Esophagus muscularis mucosa (tissue), 4 donors: ENCODE measurements at regions not wholly inside any gene's neighbourhood (a gene's known extent, or its start where the extent isn't known, plus 50 kb on each side); places are given as distances from the start of the nearest gene placed in this dataset.

Experiments used
- DNase-seq: peaks from one replicate; pipeline ENCODE4 v3.0.0-alpha.2; 2017; ENCODE audit errors: extremely low spot score
- H3K27ac ChIP-seq, 4 donors: fragments of 200-600 bp; sonication (generic); replicated peaks in 1 of 4; 1 replicate in 3 of 4; 2 replicates in 1 of 4; pipeline ENCODE4 v1.5.1; 2016 to 2019; ENCODE audit warnings: mild to moderate bottlenecking in 1 of 4
- H3K27me3 ChIP-seq, 4 donors: fragments of 200-600 bp; sonication (generic); one replicate each; pipeline versions ENCODE4 v1.5.1 to v1.6.0; 2016 to 2019
- H3K36me3 ChIP-seq, 4 donors: fragments of 200-600 bp; sonication (generic); one replicate each; pipeline ENCODE4 v1.5.1; 2016 to 2019
- H3K4me1 ChIP-seq, 4 donors: fragments of 200-600 bp; sonication (generic); one replicate each; pipeline ENCODE4 v1.5.1; 2016 to 2019
- H3K4me3 ChIP-seq, 4 donors: fragments of 200-600 bp; sonication (generic); 1 replicate in 2 of 4; 2 replicates in 2 of 4; pipeline ENCODE4 v1.5.1; 2016 to 2019; ENCODE audit warnings: mild to moderate bottlenecking in 4 of 4, moderate library complexity in 1 of 4
- H3K9me3 ChIP-seq, 4 donors: fragments of 200-600 bp; sonication (generic); 1 replicate in 3 of 4; 2 replicates in 1 of 4; pipeline ENCODE4 v1.5.1; 2016 to 2019
- CTCF ChIP-seq, 3 experiments: fragments of 200-600 bp in 2 of 3; fragments of 450-650 bp in 1 of 3; sonication (generic) in 2 of 3; IDR thresholded peaks; one replicate each; pipeline ENCODE4 v1.5.1; 2017 to 2019; ENCODE audit warnings: antibody characterized with exemption in 3 of 3, mild to moderate bottlenecking in 2 of 3, moderate library complexity in 1 of 3
- EP300 ChIP-seq: sonication (generic); formaldehyde crosslinking; IDR thresholded peaks from one replicate; pipeline ENCODE4 v1.6.1; 2017; ENCODE audit warnings: antibody characterized with exemption
- POLR2A ChIP-seq: fragments of 450-650 bp; IDR thresholded peaks from one replicate; pipeline ENCODE4 v1.6.1; 2017; ENCODE audit warnings: antibody characterized with exemption, moderate library complexity, mild to moderate bottlenecking, low read depth
- POLR2AphosphoS5 ChIP-seq, 2 donors: sonication (generic); formaldehyde crosslinking; IDR thresholded peaks; one replicate each; pipeline ENCODE4 v1.6.1; 2017; ENCODE audit warnings: antibody characterized with exemption in 2 of 2
- WGBS: methylation state at CpG from one replicate; pipeline ENCODE4 v1.1.5; 2018; 5-methylcytosine and 5-hydroxymethylcytosine counted together
- intact Hi-C: fragments of 100-400 bp; cut with DNase I; formaldehyde crosslinking; loops from one replicate; pipeline ENCODE4 v1.15.1; 2023

GRCh38 chr4:123741906-123742305, 345.3 kb downstream of the SPRY1 start:
- no peak for DNase-seq
- Histone ChIP-seq H3K9me3 (no peaks in the 10 kb centered on the region), H3K4me1 (peaks cover 9 to 18% (median 14%) of the 10 kb centered on the region in 4 donors), H3K27me3 (no peaks in the 10 kb centered on the region), H3K27ac (no peak overlapping the region), H3K4me3 (no peak overlapping the region), H3K36me3 (no peaks in the 10 kb centered on the region)
- WGBS = 59% methylated on average over 2 of the region's 2 CpGs
- intact Hi-C loops = no loop called here
- TF ChIP-seq POLR2AphosphoS5 (IDR thresholded peaks at IDR 0.05) (no peak), CTCF (IDR thresholded peaks at IDR 0.05) (no peak), EP300 (no peak), POLR2A (no peak)

- no peaks in the 10 kb centered on the region for H3K9me3 ChIP-seq
- no peaks in the 10 kb centered on the region for H3K27me3 ChIP-seq
- TF ChIP-seq POLR2AphosphoS5 (IDR thresholded peaks at IDR 0.05) (peak in 1 of 2 donors; percentile 17), POLR2A (no peak)
- intact Hi-C loops = no loop called here
- peak overlapping the region; percentile 8 to 58 (median 38) for H3K27ac ChIP-seq
- H3K4me1 ChIP-seq = peaks cover 10 to 18% (median 14%) of the 10 kb centered on the region in 4 donors
- no peak for DNase-seq
- H3K36me3 ChIP-seq = no peaks in the 10 kb centered on the region
- H3K4me3 ChIP-seq = no peak overlapping the region
Observed at GRCh38 chr4:123743848-123744247, 347.3 kb downstream of the SPRY1 start.

- H3K27ac ChIP-seq = peak overlapping the region; percentile 30 to 58 (median 38)
- H3K4me3 ChIP-seq = no peak overlapping the region
- no peaks in the 10 kb centered on the region for H3K27me3 ChIP-seq
- intact Hi-C loops = no loop called here
- no peaks in the 10 kb centered on the region for H3K9me3 ChIP-seq
- no peak for TF ChIP-seq EP300
- TF ChIP-seq POLR2AphosphoS5 (IDR thresholded peaks at IDR 0.05) = peak in 1 of 2 donors; percentile 23
- DNase-seq = no peak
- no peaks in the 10 kb centered on the region for H3K36me3 ChIP-seq
- H3K4me1 ChIP-seq = peaks cover 14 to 18% (median 15%) of the 10 kb centered on the region in 4 donors
- WGBS = 56% methylated on average over 8 of the region's 8 CpGs
Observed at GRCh38 chr4:123744664-123745290, 348.2 kb downstream of the SPRY1 start.

- H3K4me3 ChIP-seq = no peak overlapping the region
- TF ChIP-seq POLR2AphosphoS5 (IDR thresholded peaks at IDR 0.05) (no peak), CTCF (IDR thresholded peaks at IDR 0.05) (no peak), EP300 (no peak), POLR2A (no peak)
- 83% methylated on average over 7 of the region's 7 CpGs for WGBS
- peaks cover 12 to 18% (median 14%) of the 10 kb centered on the region in 4 donors for H3K4me1 ChIP-seq
- H3K27me3 ChIP-seq = no peaks in the 10 kb centered on the region
- intact Hi-C loops = no loop called here
- DNase-seq = no peak
- H3K36me3 ChIP-seq = no peaks in the 10 kb centered on the region
- no peaks in the 10 kb centered on the region for H3K9me3 ChIP-seq
- no peak overlapping the region for H3K27ac ChIP-seq
Observed at GRCh38 chr4:123747016-123747415, 350.4 kb downstream of the SPRY1 start.

- WGBS = 63% methylated on average over 3 of the region's 3 CpGs
Observed at GRCh38 chr4:123748806-123749205, 352.2 kb downstream of the SPRY1 start.

More at GRCh38 chr4:123748806-123749205, 352.2 kb downstream of the SPRY1 start:
- Histone ChIP-seq H3K9me3 (no peaks in the 10 kb centered on the region), H3K27me3 (no peaks in the 10 kb centered on the region), H3K4me1 (peaks cover 11 to 13% (median 12%) of the 10 kb centered on the region in 4 donors), H3K36me3 (no peaks in the 10 kb centered on the region), H3K27ac (peak overlapping the region in 1 of 4 donors; percentile 12), H3K4me3 (no peak overlapping the region)
- no peak for TF ChIP-seq CTCF (IDR thresholded peaks at IDR 0.05)
- TF ChIP-seq POLR2AphosphoS5 (IDR thresholded peaks at IDR 0.05) = no peak
- TF ChIP-seq EP300 = no peak
- TF ChIP-seq POLR2A = no peak
- DNase-seq = no peak
- intact Hi-C loops = no loop called here
